ENCODE measurements at regions not wholly inside any gene's neighbourhood (a gene's known extent, or its start where the extent isn't known, plus 50 kb on each side); places are given as distances from the start of the nearest gene placed in this dataset.

GRCh38 chr21:38937844-38938243, 132.1 kb downstream of the ETS2 start:
- DNase-seq (ENCODE audit: extremely low read depth, low read depth): no peak
- TF ChIP-seq CTCF (IDR thresholded peaks at IDR 0.05; ENCODE audit: low read depth, low read length): no peak

- no peak for DNase-seq (ENCODE audit: extremely low read depth, low read depth)
- TF ChIP-seq CTCF (IDR thresholded peaks at IDR 0.05; ENCODE audit: low read depth, low read length): no peak
Observed at GRCh38 chr21:38937286-38937790, 131.6 kb downstream of the ETS2 start.

DNA sequence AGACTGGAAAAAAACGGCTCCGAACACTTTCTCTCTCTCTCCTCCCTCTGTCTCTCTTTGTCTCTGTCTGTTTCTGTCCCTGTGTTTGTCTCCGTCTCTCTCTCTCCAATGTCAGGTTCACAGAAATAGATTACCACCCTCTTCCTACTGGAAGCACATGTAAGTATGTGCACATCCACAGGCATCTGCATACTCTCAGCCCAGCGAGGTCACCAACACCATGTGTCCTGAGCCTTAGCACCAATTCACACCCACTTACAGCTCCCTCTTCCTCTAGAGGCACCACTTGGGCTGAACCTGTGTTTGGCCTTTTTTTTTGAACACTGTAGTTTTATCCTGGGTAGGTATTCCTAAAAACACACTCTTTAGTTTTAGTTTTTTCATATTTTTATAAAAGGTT, 130.5 kb downstream of the ETS2 start:
- no peak for DNase-seq (ENCODE audit: extremely low read depth, low read depth)
- TF ChIP-seq CTCF (IDR thresholded peaks at IDR 0.05; ENCODE audit: low read depth, low read length): no peak

GRCh38 chr21:38933731-38934130, 128.0 kb downstream of the ETS2 start:
- TF ChIP-seq CTCF (IDR thresholded peaks at IDR 0.05; ENCODE audit: low read depth, low read length): no peak
- DNase-seq (ENCODE audit: extremely low read depth, low read depth): no peak

GRCh38 chr21:38931291-38931690, 125.6 kb downstream of the ETS2 start:
- no peak for TF ChIP-seq CTCF (IDR thresholded peaks at IDR 0.05; ENCODE audit: low read depth, low read length)
- no peak for DNase-seq (ENCODE audit: extremely low read depth, low read depth)

GRCh38 chr21:38930853-38931252, 125.1 kb downstream of the ETS2 start:
- TF ChIP-seq CTCF (IDR thresholded peaks at IDR 0.05; ENCODE audit: low read depth, low read length): no peak; the same call in 1 of the 2 replicates
- no peak for DNase-seq (ENCODE audit: extremely low read depth, low read depth)

- TF ChIP-seq CTCF (IDR thresholded peaks at IDR 0.05; ENCODE audit: low read depth, low read length): no peak
- no peak for DNase-seq (ENCODE audit: extremely low read depth, low read depth)
Observed at GRCh38 chr21:38930066-38930465, 124.3 kb downstream of the ETS2 start.

Data from AG09319 (cell line).